Gastroesophageal sphincter (tissue), 3 donors: ENCODE measurements at regions not wholly inside any gene's neighbourhood (a gene's known extent, or its start where the extent isn't known, plus 50 kb on each side); places are given as distances from the start of the nearest gene placed in this dataset.

ENCODE experiments used
- CTCF ChIP-seq, 4 experiments: fragments of 200-600 bp in 2 of 4; fragments of 450-650 bp in 2 of 4; sonication (generic) in 1 of 4; IDR thresholded peaks; one replicate each; pipeline ENCODE4 v1.5.1; 2017 to 2019; ENCODE audit warnings: antibody characterized with exemption in 4 of 4, mild to moderate bottlenecking in 2 of 4, moderate library complexity in 2 of 4
- POLR2AphosphoS5 ChIP-seq: sonication (generic); formaldehyde crosslinking; IDR thresholded peaks from one replicate; pipeline ENCODE4 v1.6.1; 2017; ENCODE audit warnings: antibody characterized with exemption

- TF ChIP-seq CTCF (IDR thresholded peaks at IDR 0.05), result no peak
- TF ChIP-seq POLR2AphosphoS5, result no peak
These were observed 233.2 kb upstream of the SEMA6D start for GRCh38 chr15:47484059-47484458.
